Stimulated activated memory B cell treated with anti-CD40 and anti-IgM and Interleukin-4, amounts not matched to agents 10 μg/mL and 1 μg/mL and 100 μg/mL, for 72 hours (primary cell): ENCODE measurements at regions not wholly inside any gene's neighbourhood (a gene's known extent, or its start where the extent isn't known, plus 50 kb on each side); places are given as distances from the start of the nearest gene placed in this dataset.

Source experiments
- ATAC-seq: fragments of 150-1000 bp; cut with Tn5 transposase; 2 replicates; pipeline ENCODE4 v1.10.0; 2021
- H3K27ac Mint-ChIP-seq: one replicate; pipeline ENCODE4 v1.8.0; 2022; ENCODE audit warnings: mild to moderate bottlenecking, mixed read lengths
- H3K27me3 Mint-ChIP-seq: one replicate; pipeline ENCODE4 v1.8.0; 2022; ENCODE audit warnings: mixed read lengths
- H3K36me3 Mint-ChIP-seq: one replicate; pipeline ENCODE4 v1.8.0; 2022; ENCODE audit warnings: mixed read lengths
- H3K4me1 Mint-ChIP-seq: one replicate; pipeline ENCODE4 v1.8.0; 2022; ENCODE audit warnings: mixed read lengths
- H3K4me3 Mint-ChIP-seq: one replicate; pipeline ENCODE4 v1.8.0; 2022; ENCODE audit warnings: mild to moderate bottlenecking, moderate library complexity, mixed read lengths
- H3K9me3 Mint-ChIP-seq: one replicate; pipeline ENCODE4 v1.8.0; 2022; ENCODE audit warnings: mixed read lengths

DNA sequence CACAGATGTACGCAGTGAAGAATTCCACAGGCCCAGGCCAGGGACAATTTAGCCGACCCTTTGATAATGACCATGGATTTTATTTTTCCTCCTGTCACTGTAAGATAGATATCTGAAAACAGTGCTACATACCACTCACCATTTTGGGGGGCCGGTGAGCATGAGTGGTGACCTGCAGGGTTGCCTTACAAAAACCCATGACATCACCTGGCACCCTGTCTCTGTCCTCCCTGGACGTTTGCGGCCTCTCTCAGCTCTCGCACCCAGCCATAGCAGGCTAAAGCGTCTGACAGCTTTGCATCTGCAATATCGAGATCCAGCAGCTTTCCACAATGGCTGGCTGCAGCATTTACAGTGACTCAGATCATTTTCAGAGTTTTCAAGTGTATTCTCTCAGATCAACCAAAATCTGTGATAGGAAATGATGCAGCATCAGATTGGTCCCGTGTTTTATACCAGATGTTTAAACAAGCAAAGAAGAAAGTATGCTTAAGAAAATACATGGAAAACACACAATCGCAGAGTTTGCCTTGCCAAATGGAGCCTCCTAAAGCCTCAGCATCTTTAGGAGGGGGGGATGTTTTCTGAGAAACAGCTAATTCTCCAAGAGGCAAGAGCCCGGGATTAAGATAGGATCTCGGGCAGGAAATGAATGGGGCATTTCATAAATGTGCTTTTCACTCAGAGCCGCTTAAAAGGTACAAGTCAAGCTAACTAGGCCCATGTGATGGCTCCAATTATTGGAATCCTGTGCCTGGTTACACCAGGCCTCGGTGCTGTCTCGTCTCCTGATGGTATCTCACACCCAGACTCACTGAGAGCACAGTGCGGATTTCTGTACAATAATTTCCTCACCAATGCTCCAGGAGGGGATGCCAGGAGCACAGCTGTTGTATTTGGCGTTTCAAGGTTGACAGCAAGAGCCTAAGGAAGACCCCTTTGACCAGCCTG is 257.3 kb downstream of the XXYLT1 start:
- Mint-ChIP-seq H3K4me1 (peaks cover 20% of the 10 kb centered on the region), H3K4me3 (no peak overlapping the region), H3K27ac (no peak overlapping the region), H3K27me3 (no peaks in the 10 kb centered on the region), H3K36me3 (no peaks in the 10 kb centered on the region), H3K9me3 (no peaks in the 10 kb centered on the region)
- ATAC-seq = no peak

DNA sequence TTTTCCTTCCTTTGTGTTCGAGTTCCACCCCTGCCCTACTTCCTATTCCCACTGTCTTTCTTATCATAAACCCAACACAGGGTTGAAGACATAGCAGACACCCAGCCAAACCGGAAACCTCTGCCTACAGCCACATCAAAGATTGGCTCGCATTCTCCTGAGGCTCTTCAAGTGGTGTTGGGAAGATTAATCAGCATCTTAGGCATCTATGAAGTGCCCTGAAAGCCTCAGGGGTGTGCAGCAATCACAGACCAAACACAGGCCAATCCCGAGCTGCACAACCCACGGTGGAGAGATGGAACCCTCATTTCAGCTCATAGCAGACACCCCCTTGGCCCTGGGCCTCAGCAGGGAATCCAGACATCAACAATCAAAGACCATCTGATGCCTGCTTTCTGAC is 255.9 kb downstream of the XXYLT1 start:
- no peak overlapping the region for H3K4me3 Mint-ChIP-seq
- peaks cover under 1% of the 10 kb centered on the region for H3K9me3 Mint-ChIP-seq
- ATAC-seq = no peak
- H3K36me3 Mint-ChIP-seq = no peaks in the 10 kb centered on the region
- H3K4me1 Mint-ChIP-seq = peaks cover 10% of the 10 kb centered on the region
- peaks cover 6% of the 10 kb centered on the region for H3K27me3 Mint-ChIP-seq
- H3K27ac Mint-ChIP-seq = no peak overlapping the region

DNA sequence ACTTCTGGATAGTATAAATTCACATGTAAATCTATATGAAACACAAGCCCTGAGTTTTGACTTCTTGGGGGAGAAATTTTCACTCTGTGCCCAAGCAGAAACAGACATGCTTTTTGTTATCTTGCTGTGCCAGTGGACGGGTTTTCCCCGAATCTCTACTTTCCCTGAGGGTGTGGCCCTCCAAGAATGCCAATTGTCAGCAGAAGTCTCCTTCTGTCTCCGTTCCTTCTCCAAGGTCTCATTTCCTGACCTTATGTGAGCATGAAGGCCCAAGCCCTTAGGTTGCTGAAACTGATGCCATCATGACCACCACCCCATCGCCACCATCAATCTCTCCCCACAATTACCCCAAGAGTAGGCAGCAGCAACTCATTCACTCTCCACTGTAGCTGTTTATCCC is 253.8 kb downstream of the XXYLT1 start:
- Mint-ChIP-seq H3K4me3 (no peak overlapping the region), H3K27me3 (peaks cover 12% of the 10 kb centered on the region), H3K4me1 (no peaks in the 10 kb centered on the region), H3K36me3 (no peaks in the 10 kb centered on the region), H3K27ac (no peak overlapping the region), H3K9me3 (peaks cover 3% of the 10 kb centered on the region)
- no peak for ATAC-seq
